AG04449 (cell line): ENCODE measurements at regions not wholly inside any gene's neighbourhood (a gene's known extent, or its start where the extent isn't known, plus 50 kb on each side); places are given as distances from the start of the nearest gene placed in this dataset.
A peak's percentile ranks its signal among the peaks of the same experiment; 100 is the strongest.

Source experiments
- CTCF ChIA-PET: fragments of 350-600 bp; formaldehyde crosslinking; extraction: SDS; loops from one replicate; lab custom pipeline; 2021; ENCODE audit warnings: antibody characterized with exemption; lab: Yijun Ruan, JAX
- POLR2A ChIA-PET: fragments of 400-600, 350-600 bp; formaldehyde crosslinking; extraction: SDS; loops from one replicate; lab custom pipeline; 2020; ENCODE audit warnings: antibody characterized with exemption, inconsistent platforms; lab: Yijun Ruan, JAX
- DNase-seq: peaks from one replicate; pipeline ENCODE4 v3.0.0-alpha.2; 2010; ENCODE audit warnings: low read depth, low spot score
- H3K4me3 ChIP-seq: 2 replicates; pipeline ENCODE4 v1.5.1; 2011; ENCODE audit warnings: low read depth, mild to moderate bottlenecking, control low read depth, low read length
- TF ChIP-seq, protein P1 (sequence below): IDR thresholded peaks from one replicate; pipeline ENCODE4 v1.5.1; 2011; ENCODE audit warnings: mild to moderate bottlenecking, moderate library complexity, low read length, control low read depth, inconsistent platforms; ENCODE audit not compliant: insufficient read depth; ENCODE audit errors: missing control alignments

- DNase-seq: peak; percentile 2
- CTCF ChIA-PET: no interaction called here
- POLR2A ChIA-PET: no interaction called here
- TF ChIP-seq, protein P1, sequence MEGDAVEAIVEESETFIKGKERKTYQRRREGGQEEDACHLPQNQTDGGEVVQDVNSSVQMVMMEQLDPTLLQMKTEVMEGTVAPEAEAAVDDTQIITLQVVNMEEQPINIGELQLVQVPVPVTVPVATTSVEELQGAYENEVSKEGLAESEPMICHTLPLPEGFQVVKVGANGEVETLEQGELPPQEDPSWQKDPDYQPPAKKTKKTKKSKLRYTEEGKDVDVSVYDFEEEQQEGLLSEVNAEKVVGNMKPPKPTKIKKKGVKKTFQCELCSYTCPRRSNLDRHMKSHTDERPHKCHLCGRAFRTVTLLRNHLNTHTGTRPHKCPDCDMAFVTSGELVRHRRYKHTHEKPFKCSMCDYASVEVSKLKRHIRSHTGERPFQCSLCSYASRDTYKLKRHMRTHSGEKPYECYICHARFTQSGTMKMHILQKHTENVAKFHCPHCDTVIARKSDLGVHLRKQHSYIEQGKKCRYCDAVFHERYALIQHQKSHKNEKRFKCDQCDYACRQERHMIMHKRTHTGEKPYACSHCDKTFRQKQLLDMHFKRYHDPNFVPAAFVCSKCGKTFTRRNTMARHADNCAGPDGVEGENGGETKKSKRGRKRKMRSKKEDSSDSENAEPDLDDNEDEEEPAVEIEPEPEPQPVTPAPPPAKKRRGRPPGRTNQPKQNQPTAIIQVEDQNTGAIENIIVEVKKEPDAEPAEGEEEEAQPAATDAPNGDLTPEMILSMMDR: no peak
- H3K4me3 ChIP-seq: no peak overlapping the region
Measured at GRCh38 chr4:154049457-154050181, 260.7 kb upstream of the SFRP2 start.

DNA sequence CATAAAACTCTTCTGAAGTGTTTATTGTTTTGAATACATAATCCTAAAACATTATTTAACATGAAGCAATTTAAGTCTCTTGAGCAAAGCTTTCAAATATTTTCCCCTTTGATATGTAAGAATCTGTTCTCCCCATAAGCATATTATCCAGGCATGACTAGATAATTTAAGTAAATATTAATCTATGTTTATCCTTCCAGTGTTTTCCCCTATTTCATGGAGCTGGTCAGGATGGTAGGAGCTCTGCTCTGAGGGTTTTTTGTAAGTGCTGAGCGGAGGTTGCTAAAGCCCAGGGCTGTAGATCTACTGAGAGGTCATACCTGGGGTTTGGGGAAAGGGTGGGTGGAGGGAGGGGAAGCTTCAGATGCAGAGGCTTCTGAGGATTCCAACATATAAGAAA, 258.9 kb upstream of the SFRP2 start:
- TF ChIP-seq, protein P1: no peak
- H3K4me3 ChIP-seq: no peak overlapping the region
- CTCF ChIA-PET: no interaction called here

GRCh38 chr4:154044742-154045485, 256.0 kb upstream of the SFRP2 start:
- no peak for DNase-seq
- CTCF ChIA-PET: no interaction called here
- TF ChIP-seq, protein P1: no peak
- POLR2A ChIA-PET: no interaction called here
- no peak overlapping the region for H3K4me3 ChIP-seq

More for the DNA sequence above, 258.9 kb upstream of the SFRP2 start:
- POLR2A ChIA-PET: no interaction called here
- DNase-seq: no peak

DNA sequence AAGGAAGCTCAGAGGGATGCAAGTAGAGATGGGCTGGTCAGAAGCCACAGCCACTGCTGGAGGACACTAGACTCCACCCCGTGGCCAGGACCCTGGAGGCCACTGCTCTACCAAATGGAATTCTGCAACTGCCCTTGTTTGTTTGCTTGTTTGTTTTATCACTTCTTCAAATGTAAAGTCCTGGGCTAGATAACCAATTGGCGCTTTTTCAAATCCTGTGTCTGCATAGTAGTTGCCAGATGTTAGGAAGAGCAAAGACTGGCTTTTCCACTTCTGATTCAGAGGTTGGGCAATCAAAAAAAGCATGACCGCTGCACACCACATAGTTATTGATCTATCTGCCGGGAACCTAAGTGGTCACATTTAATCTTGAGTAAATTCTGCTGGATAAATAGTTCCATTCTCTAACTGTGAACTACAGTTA, 255.2 kb upstream of the SFRP2 start:
- ChIA-PET POLR2A (no interaction called here), CTCF (no interaction called here)
- TF ChIP-seq, protein P1: no peak
- DNase-seq: no peak
- H3K4me3 ChIP-seq: no peak overlapping the region

DNA sequence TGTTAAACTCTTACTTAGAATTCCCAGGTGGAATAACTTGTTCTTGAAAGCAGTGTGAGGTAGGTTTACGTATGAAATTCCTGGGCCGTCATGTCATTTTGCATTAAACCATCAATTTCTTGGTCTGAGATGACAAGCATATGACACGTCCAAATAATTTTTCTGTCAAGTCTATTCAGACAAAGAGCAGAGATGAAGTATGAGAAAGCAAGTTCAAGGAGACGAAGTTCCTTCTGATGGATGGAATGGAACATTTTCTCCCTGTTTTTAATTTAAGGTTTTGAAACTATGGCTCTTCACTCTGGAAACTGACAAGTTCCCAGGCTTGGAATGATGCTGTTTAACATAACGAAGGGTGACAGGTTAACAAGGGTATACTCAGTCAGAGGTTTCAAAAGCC, 252.8 kb upstream of the SFRP2 start:
- DNase-seq: no peak
- H3K4me3 ChIP-seq: no peak overlapping the region
- ChIA-PET CTCF (no interaction called here), POLR2A (no interaction called here)
- TF ChIP-seq, protein P1: no peak
